A673 (cell line): ENCODE measurements at regions not wholly inside any gene's neighbourhood (a gene's known extent, or its start where the extent isn't known, plus 50 kb on each side); places are given as distances from the start of the nearest gene placed in this dataset.

Experiments
- BruUV-seq: library from RNA; stranded (reverse); fragments of 400-500 nt; replicated peaks from 2 replicates; lab custom pipeline; 2021; lab: Mats Ljungman, UMichigan
- CTCF ChIA-PET: fragments of 300-600 bp; sonication (Branson Sonifier 250); formaldehyde crosslinking; loops from one replicate; lab custom pipeline; 2022; ENCODE audit warnings: antibody characterized with exemption; lab: Charles Lee
- POLR2A ChIA-PET: fragments of 300-600 bp; sonication (Branson Sonifier 250); formaldehyde crosslinking; loops from one replicate; lab custom pipeline; 2022; ENCODE audit warnings: antibody characterized with exemption; ENCODE audit not compliant: low non-redundant PET; lab: Charles Lee
- DNase-seq: peaks from one replicate; pipeline ENCODE4 v3.0.0-alpha.2; 2015; ENCODE audit warnings: low spot score
- H3K27ac ChIP-seq: fragments of 200-600 bp; sonication (generic); 2 replicates; pipeline ENCODE4 v1.5.1; 2016; ENCODE audit warnings: mixed run types, low read depth, mild to moderate bottlenecking, mixed read lengths, antibody characterized with exemption, low read length; ENCODE audit not compliant: poor library complexity, severe bottlenecking
- H3K27me3 ChIP-seq: fragments of 200-600 bp; sonication (generic); replicated peaks from 2 replicates; pipeline ENCODE4 v1.6.1; 2017; ENCODE audit warnings: mixed run types, low read depth, mild to moderate bottlenecking, mixed read lengths, antibody characterized with exemption, low read length; ENCODE audit not compliant: insufficient read depth, poor library complexity
- H3K36me3 ChIP-seq: fragments of 200-600 bp; sonication (generic); 2 replicates; pipeline ENCODE4 v1.6.1; 2016; ENCODE audit warnings: mixed run types, mild to moderate bottlenecking, mixed read lengths, antibody characterized with exemption, low read length; ENCODE audit not compliant: insufficient read depth, poor library complexity, severe bottlenecking
- H3K4me1 ChIP-seq: fragments of 200-600 bp; sonication (generic); 2 replicates; pipeline ENCODE4 v1.6.1; 2017; ENCODE audit warnings: mixed run types, mild to moderate bottlenecking, mixed read lengths, antibody characterized with exemption, low read length; ENCODE audit not compliant: insufficient read depth, poor library complexity, severe bottlenecking
- H3K4me3 ChIP-seq: fragments of 200-600 bp; sonication (generic); 2 replicates; pipeline ENCODE4 v1.5.1; 2016; ENCODE audit warnings: low read depth, mixed run types, mild to moderate bottlenecking, mixed read lengths, low read length; ENCODE audit not compliant: poor library complexity, severe bottlenecking
- H3K9me3 ChIP-seq: fragments of 200-600 bp; sonication (generic); 2 replicates; pipeline ENCODE4 v1.6.1; 2016; ENCODE audit warnings: mixed run types, low read depth, mild to moderate bottlenecking, mixed read lengths, antibody characterized with exemption, low read length; ENCODE audit not compliant: poor library complexity, severe bottlenecking
- CTCF ChIP-seq: fragments of 300-800, 200-600 bp; sonication (generic); conservative IDR thresholded peaks from 2 replicates; pipeline ENCODE4 v1.5.1; 2017; ENCODE audit warnings: low read depth, mild to moderate bottlenecking, antibody characterized with exemption, low read length, moderate library complexity, mixed read lengths
- EZH2 ChIP-seq: fragments of 200-600 bp; sonication (generic); IDR thresholded peaks from 2 replicates; pipeline ENCODE4 v1.6.1; 2017; ENCODE audit warnings: borderline replicate concordance, low read depth, mild to moderate bottlenecking, mixed read lengths, antibody characterized with exemption, low read length; ENCODE audit not compliant: poor library complexity, severe bottlenecking
- intact Hi-C: fragments of 100-400 bp; cut with micrococcal nuclease; formaldehyde crosslinking; loops from one replicate; pipeline ENCODE4 v1.10.0; 2022; ENCODE audit not compliant: unreplicated experiment

- TF ChIP-seq CTCF (no peak), EZH2 (no peak)
- Histone ChIP-seq H3K36me3 (no peaks in the 10 kb centered on the region), H3K27ac (no peak overlapping the region), H3K27me3 (peaks cover 14% of the 10 kb centered on the region), H3K4me1 (no peaks in the 10 kb centered on the region), H3K9me3 (no peaks in the 10 kb centered on the region), H3K4me3 (no peak overlapping the region)
- BruUV-seq: no TSS peak
- ChIA-PET CTCF (no interaction called here), POLR2A (no interaction called here)
- intact Hi-C loops: no loop called here
- DNase-seq: no peak
These were observed 91.4 kb downstream of the SUDS3 start for GRCh38 chr12:118467641-118468305.

DNA sequence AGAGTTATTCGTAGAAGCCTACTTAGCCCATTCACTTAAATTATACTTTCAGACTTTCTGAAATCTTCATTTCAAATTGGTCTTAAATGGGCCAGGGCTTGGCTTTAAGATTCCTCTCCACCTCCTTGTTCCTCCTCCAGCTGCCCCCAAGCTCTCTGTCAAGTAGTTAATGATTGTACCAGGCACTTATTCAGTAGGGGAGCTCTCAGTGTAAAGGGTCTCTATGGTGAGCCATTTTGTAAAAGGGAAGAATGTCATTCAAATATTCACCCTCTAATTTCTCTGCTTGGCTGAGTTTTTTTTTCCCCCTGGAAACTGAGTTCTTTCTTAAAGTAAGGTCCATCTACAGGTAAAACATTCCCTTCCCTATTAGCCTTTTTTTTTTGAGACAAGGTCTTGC is 96.6 kb downstream of the SUDS3 start:
- POLR2A ChIA-PET: no interaction called here
- H3K9me3 ChIP-seq: no peaks in the 10 kb centered on the region
- DNase-seq: no peak
- no peak overlapping the region for H3K4me3 ChIP-seq
- H3K36me3 ChIP-seq: no peaks in the 10 kb centered on the region
- intact Hi-C loops: no loop called here
- CTCF ChIA-PET: no interaction called here
- BruUV-seq: no TSS peak
- H3K4me1 ChIP-seq: no peaks in the 10 kb centered on the region
- no peak for TF ChIP-seq EZH2
- no peak for TF ChIP-seq CTCF
- no peak overlapping the region for H3K27ac ChIP-seq
- H3K27me3 ChIP-seq: peaks cover 57% of the 10 kb centered on the region

GRCh38 chr12:118480235-118480634 is 103.9 kb downstream of the SUDS3 start:
- TF ChIP-seq EZH2: no peak
- no peak for TF ChIP-seq CTCF
- Histone ChIP-seq H3K4me3 (no peak overlapping the region), H3K27ac (no peak overlapping the region), H3K36me3 (no peaks in the 10 kb centered on the region), H3K27me3 (peaks cover 82% of the 10 kb centered on the region), H3K9me3 (no peaks in the 10 kb centered on the region), H3K4me1 (no peaks in the 10 kb centered on the region)
- intact Hi-C loops: no loop called here
- POLR2A ChIA-PET: no interaction called here
- DNase-seq: no peak
- CTCF ChIA-PET: no interaction called here
- BruUV-seq: no TSS peak
